HepG2 (cell line): ENCODE measurements at regions not wholly inside any gene's neighbourhood (a gene's known extent, or its start where the extent isn't known, plus 50 kb on each side); places are given as distances from the start of the nearest gene placed in this dataset.

Experiments used
- ATAC-seq: fragments of 200-7000 bp; cut with Tn5 transposase; 3 replicates; pipeline ENCODE4 v1.9.1; 2020; ENCODE audit warnings: mild to moderate bottlenecking, moderate library complexity
- BruUV-seq: library from RNA; stranded (reverse); fragments of 400-500 nt; replicated peaks from 2 replicates; lab custom pipeline; 2021; lab: Mats Ljungman, UMichigan
- CTCF ChIA-PET: fragments of 300-600 bp; formaldehyde crosslinking; extraction: SDS; loops from one replicate; lab custom pipeline; 2021; ENCODE audit warnings: low total read pairs, inconsistent platforms, low intra/inter-chr PET ratio; lab: Yijun Ruan, JAX
- POLR2A ChIA-PET: fragments of 350-600 bp; sonication (Branson Sonifier 250); formaldehyde crosslinking; loops from one replicate; lab custom pipeline; 2020; ENCODE audit warnings: antibody characterized with exemption, inconsistent platforms; lab: Yijun Ruan, JAX
- DNase-seq: peaks from one replicate; pipeline ENCODE4 v3.0.0-alpha.2; 2015; ENCODE audit warnings: low spot score
- FAIRE-seq: peaks from 3 replicates; lab custom pipeline; 2011; peaks lifted over from hg19 to GRCh38; lab: Jason Lieb, UNC
- H2AFZ ChIP-seq: one replicate; pipeline ENCODE4 v1.6.1; 2011; ENCODE audit warnings: low read length, inconsistent platforms
- H3K27ac ChIP-seq: fragments of 300-600 bp; 3 replicates; pipeline ENCODE4 v1.8.0; 2011; ENCODE audit warnings: mixed run types, mild to moderate bottlenecking, mixed read lengths, low read length, inconsistent platforms; ENCODE audit not compliant: insufficient read depth; ENCODE audit errors: extremely low read length
- H3K27me3 ChIP-seq, 2 experiments: fragments of 200-600 bp in 1 of 2; 2 replicates in 1 of 2; 3 replicates in 1 of 2; pipeline versions ENCODE4 v1.6.0 to v1.8.0; 2011; ENCODE audit warnings: low read length in 2 of 2, mild to moderate bottlenecking in 2 of 2, moderate library complexity in 2 of 2, inconsistent platforms in 1 of 2; ENCODE audit not compliant: insufficient read depth in 2 of 2, control insufficient read depth in 1 of 2
- H3K36me3 ChIP-seq, 2 experiments: fragments of 200-600 bp in 1 of 2; replicated peaks in 1 of 2; 2 replicates in 1 of 2; 3 replicates in 1 of 2; pipeline versions ENCODE4 v1.5.1 to v1.8.0; 2011; ENCODE audit warnings: low read length in 2 of 2, inconsistent platforms in 1 of 2; ENCODE audit not compliant: insufficient read depth in 2 of 2, control insufficient read depth in 1 of 2
- H3K4me1 ChIP-seq: 2 replicates; pipeline ENCODE4 v1.5.1; 2012; ENCODE audit warnings: low read length, inconsistent platforms; ENCODE audit not compliant: insufficient read depth
- H3K4me2 ChIP-seq: 2 replicates; pipeline ENCODE4 v1.6.0; 2011; ENCODE audit warnings: low read depth, low read length, inconsistent platforms
- H3K4me3 ChIP-seq, 3 experiments: fragments of 200-600 bp in 1 of 3; sonication (generic), shearing (Covaris generic) in 1 of 3; replicated peaks in 1 of 3; 2 replicates each; pipeline ENCODE4 v1.5.1; 2011 to 2016; ENCODE audit warnings: low read length in 3 of 3, inconsistent platforms in 2 of 3, low read depth in 2 of 3, mild to moderate bottlenecking in 2 of 3, control low read depth in 1 of 3, mixed read lengths in 1 of 3; ENCODE audit not compliant: insufficient read depth in 1 of 3
- H3K79me2 ChIP-seq: one replicate; pipeline ENCODE4 v1.6.1; 2011; ENCODE audit warnings: low read length, inconsistent platforms; ENCODE audit not compliant: insufficient read depth
- H3K9ac ChIP-seq: 2 replicates; pipeline ENCODE4 v1.6.0; 2011; ENCODE audit warnings: mild to moderate bottlenecking, low read depth, low read length, inconsistent platforms; ENCODE audit not compliant: insufficient read depth
- H3K9me3 ChIP-seq: 2 replicates; pipeline ENCODE4 v1.5.1; 2012; ENCODE audit warnings: mild to moderate bottlenecking, low read length
- H4K20me1 ChIP-seq: 2 replicates; pipeline ENCODE4 v1.6.0; 2011; ENCODE audit warnings: inconsistent platforms, mild to moderate bottlenecking, low read length, moderate library complexity; ENCODE audit not compliant: insufficient read depth
- CHD4 ChIP-seq: fragments of 200-600 bp; sonication (generic); IDR thresholded peaks from 2 replicates; pipeline ENCODE4 v1.7.0; 2017; ENCODE audit warnings: mild to moderate bottlenecking, low read length, borderline replicate concordance
- MBD4 ChIP-seq: IDR thresholded peaks from 2 replicates; pipeline ENCODE4 v1.6.1; 2012; ENCODE audit warnings: low read length, inconsistent platforms, borderline replicate concordance
- MYPOP ChIP-seq: sonication (generic); formaldehyde crosslinking; IDR thresholded peaks from 2 replicates; pipeline ENCODE4 v1.8.1; 2023; ENCODE audit warnings: mild to moderate bottlenecking, moderate library complexity, missing genetic modification reagents
- POLR2A ChIP-seq, 2 experiments: IDR thresholded peaks; 2 replicates each; pipeline ENCODE4 v1.6.1; 2011; ENCODE audit warnings: low read depth in 2 of 2, low read length in 2 of 2, mild to moderate bottlenecking in 1 of 2, moderate library complexity in 1 of 2; ENCODE audit not compliant: insufficient read depth in 1 of 2
- SETDB1 ChIP-seq: sonication (generic); formaldehyde crosslinking; IDR thresholded peaks from 2 replicates; pipeline ENCODE4 v1.5.1; 2020; ENCODE audit warnings: missing genetic modification reagents, mild to moderate bottlenecking, borderline replicate concordance
- SMARCC2 ChIP-seq: fragments of 450-650 bp; IDR thresholded peaks from 2 replicates; pipeline ENCODE4 v1.6.1; 2017; ENCODE audit warnings: antibody characterized with exemption, mild to moderate bottlenecking
- TCF12 ChIP-seq, 2 experiments: fragments of 450-650 bp in 1 of 2; sonication (generic) in 1 of 2; formaldehyde crosslinking in 1 of 2; IDR thresholded peaks; 2 replicates each; pipeline versions ENCODE4 v1.6.1 to v1.8.0; 2017 to 2022; ENCODE audit warnings: antibody characterized with exemption in 1 of 2, mild to moderate bottlenecking in 1 of 2, missing genetic modification reagents in 1 of 2, moderate library complexity in 1 of 2
- TERF1 ChIP-seq: sonication (generic); formaldehyde crosslinking; IDR thresholded peaks from 2 replicates; pipeline ENCODE4 v1.8.0; 2022; ENCODE audit warnings: mild to moderate bottlenecking, missing genetic modification reagents, moderate library complexity
- ZNF235 ChIP-seq: sonication (generic); formaldehyde crosslinking; IDR thresholded peaks from 2 replicates; pipeline ENCODE4 v1.8.1; 2023; ENCODE audit warnings: mild to moderate bottlenecking, missing genetic modification reagents, borderline replicate concordance
- ZNF383 ChIP-seq: sonication (generic); formaldehyde crosslinking; IDR thresholded peaks from 2 replicates; pipeline ENCODE4 v1.4.0; 2020; ENCODE audit warnings: missing genetic modification reagents, mild to moderate bottlenecking, borderline replicate concordance
- ZNF546 ChIP-seq: sonication (generic); formaldehyde crosslinking; conservative IDR thresholded peaks from 2 replicates; pipeline ENCODE4 v1.8.1; 2023; ENCODE audit warnings: mild to moderate bottlenecking, missing genetic modification reagents
- ZNF710 ChIP-seq: sonication (generic); formaldehyde crosslinking; IDR thresholded peaks from 2 replicates; pipeline ENCODE4 v1.5.0; 2020; ENCODE audit warnings: mild to moderate bottlenecking, missing genetic modification reagents, borderline replicate concordance
- ZNF724P ChIP-seq: sonication (generic); formaldehyde crosslinking; IDR thresholded peaks from 2 replicates; pipeline ENCODE4 v1.8.0; 2022; ENCODE audit warnings: missing genetic modification reagents, borderline replicate concordance
- WGBS: methylation state at CpG from one replicate; pipeline ENCODE4 v1.1.6; 2017; ENCODE audit warnings: low lambda C conversion rate; 5-methylcytosine and 5-hydroxymethylcytosine counted together
- in situ Hi-C: cut with HindIII; loops from 2 replicates; pipeline ENCODE4 v1.10.0; 2017; ENCODE audit warnings: low pct_unique_long_range_greater_than_20kb; ENCODE audit not compliant: extremely low pct_ligation_motif_present
- intact Hi-C: fragments of 100-400 bp; cut with micrococcal nuclease; formaldehyde crosslinking; loops from one replicate; pipeline ENCODE4 v1.10.0; 2022; ENCODE audit not compliant: unreplicated experiment
- TF ChIP-seq, protein P1 (sequence below): sonication (generic); formaldehyde crosslinking; IDR thresholded peaks from 2 replicates; pipeline ENCODE4 v1.5.0; 2020; ENCODE audit warnings: mild to moderate bottlenecking, missing genetic modification reagents
- TF ChIP-seq, protein P2 (sequence below): sonication (generic); formaldehyde crosslinking; conservative IDR thresholded peaks from 2 replicates; pipeline ENCODE4 v1.4.0; 2020; ENCODE audit warnings: missing genetic modification reagents
- TF ChIP-seq, protein P3 (sequence below): sonication (generic); formaldehyde crosslinking; IDR thresholded peaks from 2 replicates; pipeline ENCODE4 v1.4.0; 2020; ENCODE audit warnings: mild to moderate bottlenecking, missing genetic modification reagents

- Histone ChIP-seq H3K79me2 (no peaks in the 10 kb centered on the region), H3K4me1 (no peaks in the 10 kb centered on the region), H3K9ac (no peak overlapping the region), H4K20me1 (no peaks in the 10 kb centered on the region), H3K36me3 (no peaks in the 10 kb centered on the region), H3K4me3 (no peak overlapping the region), H3K27me3 (no peaks in the 10 kb centered on the region), H3K9me3 (peaks cover 24% of the 10 kb centered on the region; the same call in 1 of the 2 replicates), H3K4me2 (no peak overlapping the region), H2AFZ (no peak overlapping the region), H3K27ac (no peak overlapping the region)
- no peak for DNase-seq
- no TSS peak for BruUV-seq
- no peak for FAIRE-seq
- in situ Hi-C loops = no loop called here
- CTCF ChIA-PET = no interaction called here
- no peak for ATAC-seq
- POLR2A ChIA-PET = no interaction called here
- intact Hi-C loops = no loop called here
- WGBS = 42% methylated on average over 1 of the region's 1 CpG
- TF ChIP-seq ZNF235 (CRISPR knock-in tag) (no peak), ZNF546 (CRISPR knock-in tag) (no peak), CHD4 (no peak), MYPOP (CRISPR knock-in tag) (no peak), TERF1 (CRISPR knock-in tag) (no peak), POLR2A (IDR thresholded peaks at IDR 0.05; ENCODE audit: insufficient read depth in 1 of 2, low read depth in 2 of 2, low read length in 2 of 2) (no peak), SETDB1 (CRISPR knock-in tag) (no peak), SMARCC2 (no peak), ZNF383 (CRISPR knock-in tag) (no peak), MBD4 (no peak), ZNF724P (no peak), ZNF710 (CRISPR knock-in tag) (no peak), TCF12 (IDR thresholded peaks at IDR 0.05) (no peak), TCF12 (CRISPR knock-in tag; IDR thresholded peaks at IDR 0.05) (no peak)
- TF ChIP-seq, protein P1, sequence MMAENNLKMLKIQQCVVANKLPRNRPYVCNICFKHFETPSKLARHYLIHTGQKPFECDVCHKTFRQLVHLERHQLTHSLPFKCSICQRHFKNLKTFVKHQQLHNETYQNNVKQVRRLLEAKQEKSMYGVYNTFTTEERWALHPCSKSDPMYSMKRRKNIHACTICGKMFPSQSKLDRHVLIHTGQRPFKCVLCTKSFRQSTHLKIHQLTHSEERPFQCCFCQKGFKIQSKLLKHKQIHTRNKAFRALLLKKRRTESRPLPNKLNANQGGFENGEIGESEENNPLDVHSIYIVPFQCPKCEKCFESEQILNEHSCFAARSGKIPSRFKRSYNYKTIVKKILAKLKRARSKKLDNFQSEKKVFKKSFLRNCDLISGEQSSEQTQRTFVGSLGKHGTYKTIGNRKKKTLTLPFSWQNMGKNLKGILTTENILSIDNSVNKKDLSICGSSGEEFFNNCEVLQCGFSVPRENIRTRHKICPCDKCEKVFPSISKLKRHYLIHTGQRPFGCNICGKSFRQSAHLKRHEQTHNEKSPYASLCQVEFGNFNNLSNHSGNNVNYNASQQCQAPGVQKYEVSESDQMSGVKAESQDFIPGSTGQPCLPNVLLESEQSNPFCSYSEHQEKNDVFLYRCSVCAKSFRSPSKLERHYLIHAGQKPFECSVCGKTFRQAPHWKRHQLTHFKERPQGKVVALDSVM (CRISPR knock-in tag) = no peak
- TF ChIP-seq, protein P2, sequence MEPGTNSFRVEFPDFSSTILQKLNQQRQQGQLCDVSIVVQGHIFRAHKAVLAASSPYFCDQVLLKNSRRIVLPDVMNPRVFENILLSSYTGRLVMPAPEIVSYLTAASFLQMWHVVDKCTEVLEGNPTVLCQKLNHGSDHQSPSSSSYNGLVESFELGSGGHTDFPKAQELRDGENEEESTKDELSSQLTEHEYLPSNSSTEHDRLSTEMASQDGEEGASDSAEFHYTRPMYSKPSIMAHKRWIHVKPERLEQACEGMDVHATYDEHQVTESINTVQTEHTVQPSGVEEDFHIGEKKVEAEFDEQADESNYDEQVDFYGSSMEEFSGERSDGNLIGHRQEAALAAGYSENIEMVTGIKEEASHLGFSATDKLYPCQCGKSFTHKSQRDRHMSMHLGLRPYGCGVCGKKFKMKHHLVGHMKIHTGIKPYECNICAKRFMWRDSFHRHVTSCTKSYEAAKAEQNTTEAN (CRISPR knock-in tag) = no peak
- TF ChIP-seq, protein P3, sequence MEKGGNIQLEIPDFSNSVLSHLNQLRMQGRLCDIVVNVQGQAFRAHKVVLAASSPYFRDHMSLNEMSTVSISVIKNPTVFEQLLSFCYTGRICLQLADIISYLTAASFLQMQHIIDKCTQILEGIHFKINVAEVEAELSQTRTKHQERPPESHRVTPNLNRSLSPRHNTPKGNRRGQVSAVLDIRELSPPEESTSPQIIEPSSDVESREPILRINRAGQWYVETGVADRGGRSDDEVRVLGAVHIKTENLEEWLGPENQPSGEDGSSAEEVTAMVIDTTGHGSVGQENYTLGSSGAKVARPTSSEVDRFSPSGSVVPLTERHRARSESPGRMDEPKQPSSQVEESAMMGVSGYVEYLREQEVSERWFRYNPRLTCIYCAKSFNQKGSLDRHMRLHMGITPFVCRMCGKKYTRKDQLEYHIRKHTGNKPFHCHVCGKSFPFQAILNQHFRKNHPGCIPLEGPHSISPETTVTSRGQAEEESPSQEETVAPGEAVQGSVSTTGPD (CRISPR knock-in tag) = no peak
These were observed 543.1 kb upstream of the RIOK2 start for GRCh38 chr5:97726106-97726505.
